Stimulated activated naive CD4-positive, alpha-beta T cell (primary cell): ENCODE measurements at regions not wholly inside any gene's neighbourhood (a gene's known extent, or its start where the extent isn't known, plus 50 kb on each side); places are given as distances from the start of the nearest gene placed in this dataset.

Source experiments
- DNase-seq, 6 experiments: peaks; one replicate each; lab custom pipeline; 2025; lab: John Stamatoyannopoulos, UW

DNA sequence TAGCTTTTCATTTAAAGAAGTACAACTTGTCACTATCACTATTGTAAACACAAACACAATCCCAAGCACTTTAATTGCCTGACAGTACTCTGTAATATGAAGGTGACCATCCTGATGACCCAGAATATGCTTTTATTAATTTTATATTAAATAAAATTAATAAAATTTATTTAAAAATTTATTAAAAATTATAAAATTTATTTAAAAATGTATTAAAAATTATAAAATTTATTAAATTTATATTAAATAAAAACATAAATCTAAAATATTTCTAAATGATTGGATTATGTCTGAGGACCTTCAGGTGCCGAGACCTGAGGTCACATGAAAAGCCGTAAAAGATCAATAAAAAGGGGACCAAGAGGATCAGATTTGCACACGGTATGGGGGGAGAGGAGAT, 229.8 kb upstream of the KIRREL3 start:
- DNase-seq = no peak

- no peak for DNase-seq
These were observed 226.4 kb upstream of the KIRREL3 start for GRCh38 chr11:127226949-127227348.

DNA sequence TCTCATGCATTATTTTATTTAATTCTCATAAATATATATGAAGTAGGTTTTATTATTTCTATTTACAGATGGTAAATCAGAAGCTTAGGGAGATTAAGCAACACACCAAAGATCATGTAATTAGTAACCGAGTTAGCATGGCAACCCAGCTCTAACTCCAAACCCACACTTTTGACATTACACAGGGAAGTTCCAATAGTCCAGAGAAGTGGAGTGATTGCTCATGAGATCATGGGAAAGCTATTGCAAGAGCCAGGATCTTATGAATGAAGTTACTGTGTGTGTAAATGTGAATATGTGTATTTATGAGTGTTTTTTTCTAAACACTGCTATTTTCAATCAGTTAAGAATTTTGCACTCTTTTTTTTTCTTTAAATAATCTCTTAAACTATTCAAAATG, 225.8 kb upstream of the KIRREL3 start:
- DNase-seq = no peak

GRCh38 chr11:127225619-127226018, 225.0 kb upstream of the KIRREL3 start:
- no peak for DNase-seq

- no peak for DNase-seq
These were observed 223.7 kb upstream of the KIRREL3 start for GRCh38 chr11:127224276-127224675.

GRCh38 chr11:127223633-127224032, 223.1 kb upstream of the KIRREL3 start:
- DNase-seq = no peak

GRCh38 chr11:127223026-127223425, 222.5 kb upstream of the KIRREL3 start:
- no peak for DNase-seq

DNA sequence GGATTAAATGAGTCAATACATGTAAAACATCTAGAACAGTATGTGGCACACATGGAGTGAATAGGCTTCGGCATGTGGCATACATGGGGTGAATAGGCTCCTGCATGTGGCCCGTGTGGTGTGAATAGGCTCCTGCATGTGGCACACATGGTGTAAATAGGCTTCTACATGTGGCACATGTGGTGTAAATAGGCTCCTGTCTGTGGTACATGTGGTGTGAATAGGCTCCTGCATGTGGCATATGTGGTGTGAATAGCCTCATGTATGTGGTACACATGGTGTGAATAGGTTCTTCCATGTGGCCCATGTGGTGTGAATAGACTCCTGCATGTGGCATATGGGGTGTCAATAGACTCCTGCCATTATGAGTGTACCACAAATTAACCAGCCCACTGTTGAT, 219.1 kb upstream of the KIRREL3 start:
- DNase-seq = no peak

DNA sequence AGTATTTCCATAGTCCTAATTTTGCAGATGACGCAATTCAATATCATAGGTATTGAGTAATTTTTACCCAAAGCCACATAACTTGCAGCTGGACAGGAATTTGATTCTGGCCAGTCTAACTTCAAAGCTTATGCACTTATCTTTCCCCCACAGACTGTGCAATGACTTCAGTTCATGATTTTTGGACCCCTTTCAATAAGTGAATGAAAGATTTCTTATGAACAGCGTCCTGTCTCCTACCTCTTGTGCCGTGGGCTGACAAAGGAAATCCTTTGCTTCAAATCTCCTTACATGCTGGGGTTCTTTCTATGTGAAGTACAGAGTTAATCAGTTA, 217.7 kb upstream of the KIRREL3 start:
- DNase-seq = no peak

DNA sequence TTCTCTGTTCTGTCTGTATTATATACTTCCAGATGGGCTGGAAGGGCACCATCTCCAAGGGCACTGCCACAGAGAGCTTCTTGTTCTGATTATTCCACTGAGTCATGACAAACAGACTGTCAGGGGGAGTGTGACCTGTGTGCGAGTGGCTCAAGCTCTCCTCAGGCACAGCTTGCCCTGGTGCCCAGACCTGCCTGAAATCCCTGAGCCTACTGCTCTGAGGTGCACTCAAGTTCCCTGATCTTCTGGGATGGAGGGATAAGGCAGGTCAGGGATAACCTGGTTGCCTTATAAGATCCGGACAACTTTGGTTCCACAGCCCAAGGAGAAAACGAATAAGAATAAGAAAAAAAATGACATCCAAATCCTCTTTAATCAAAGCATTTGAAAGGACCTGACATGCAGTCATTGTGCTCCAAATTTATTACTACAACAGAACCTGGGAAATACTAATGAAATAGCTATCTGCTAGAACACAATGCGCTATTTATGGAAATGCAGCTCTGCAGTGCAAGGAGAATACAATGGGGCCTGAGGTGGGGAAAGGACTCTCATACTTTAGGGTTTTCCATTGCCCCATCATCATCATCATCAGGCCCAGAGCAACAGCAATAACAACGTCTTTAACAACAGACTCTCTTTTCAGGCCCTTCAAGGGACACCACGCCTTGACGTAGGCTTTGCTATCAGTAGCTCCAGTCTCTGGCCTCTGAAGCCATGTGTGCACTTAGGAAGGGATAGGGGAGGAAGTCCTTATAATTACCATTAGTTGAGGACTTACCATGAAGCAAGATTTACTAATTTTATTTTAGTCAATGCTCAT, 217.1 kb upstream of the KIRREL3 start:
- no peak for DNase-seq

DNA sequence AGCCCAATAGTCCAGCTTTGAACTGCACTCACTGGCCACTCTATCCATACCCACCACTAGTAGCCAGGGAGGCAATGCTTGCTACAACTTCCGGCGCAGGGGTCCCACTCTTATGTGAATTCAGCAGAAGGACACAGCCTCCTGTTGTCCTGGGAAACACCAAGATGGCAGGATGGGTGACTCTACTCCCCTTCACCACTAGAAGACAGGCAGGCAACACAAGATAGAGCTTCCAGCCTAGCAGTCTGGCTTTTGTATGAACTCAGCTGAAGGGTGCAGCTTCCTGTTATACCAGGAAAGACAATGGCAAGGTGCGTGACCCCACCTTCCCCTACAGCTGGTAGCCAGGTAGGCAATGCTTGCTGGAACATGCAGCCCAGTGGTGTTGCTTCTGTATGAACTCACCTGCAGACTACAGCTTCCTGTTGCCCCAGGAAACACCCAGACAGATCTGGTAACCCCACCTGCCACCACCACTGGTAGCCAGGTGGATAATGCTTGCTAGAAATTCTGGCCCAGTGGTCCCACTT, 205.2 kb upstream of the KIRREL3 start:
- DNase-seq = no peak

DNA sequence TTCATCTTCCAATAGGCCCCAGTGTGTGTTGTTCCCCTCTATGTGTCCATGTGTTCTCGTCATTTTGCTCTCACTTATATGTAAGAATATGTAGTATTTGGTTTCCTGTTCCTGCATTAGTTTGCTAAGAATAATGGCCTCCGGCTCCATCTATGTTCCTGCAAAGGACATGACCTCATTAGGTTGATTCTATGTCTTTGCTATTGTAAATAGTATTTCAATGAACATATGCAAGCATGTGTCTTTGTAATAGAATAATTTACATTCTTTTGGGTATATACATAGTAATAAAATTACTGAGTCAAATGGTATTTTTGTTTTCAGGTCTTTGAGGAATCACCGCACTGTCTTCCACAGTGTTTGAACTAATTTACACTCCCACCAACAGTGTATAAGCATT, 202.9 kb upstream of the KIRREL3 start:
- DNase-seq = no peak

GRCh38 chr11:127202105-127202504, 201.5 kb upstream of the KIRREL3 start:
- no peak for DNase-seq

- DNase-seq = no peak
These were observed 198.8 kb upstream of the KIRREL3 start for GRCh38 chr11:127199306-127199801.

- no peak for DNase-seq
These were observed 195.0 kb upstream of the KIRREL3 start for GRCh38 chr11:127195501-127196120.

- DNase-seq = no peak
These were observed 194.0 kb upstream of the KIRREL3 start for GRCh38 chr11:127194521-127194920.

GRCh38 chr11:127193950-127194349, 193.4 kb upstream of the KIRREL3 start:
- DNase-seq = no peak

GRCh38 chr11:127191689-127192088, 191.1 kb upstream of the KIRREL3 start:
- no peak for DNase-seq

GRCh38 chr11:127191261-127191660, 190.7 kb upstream of the KIRREL3 start:
- DNase-seq = no peak

DNA sequence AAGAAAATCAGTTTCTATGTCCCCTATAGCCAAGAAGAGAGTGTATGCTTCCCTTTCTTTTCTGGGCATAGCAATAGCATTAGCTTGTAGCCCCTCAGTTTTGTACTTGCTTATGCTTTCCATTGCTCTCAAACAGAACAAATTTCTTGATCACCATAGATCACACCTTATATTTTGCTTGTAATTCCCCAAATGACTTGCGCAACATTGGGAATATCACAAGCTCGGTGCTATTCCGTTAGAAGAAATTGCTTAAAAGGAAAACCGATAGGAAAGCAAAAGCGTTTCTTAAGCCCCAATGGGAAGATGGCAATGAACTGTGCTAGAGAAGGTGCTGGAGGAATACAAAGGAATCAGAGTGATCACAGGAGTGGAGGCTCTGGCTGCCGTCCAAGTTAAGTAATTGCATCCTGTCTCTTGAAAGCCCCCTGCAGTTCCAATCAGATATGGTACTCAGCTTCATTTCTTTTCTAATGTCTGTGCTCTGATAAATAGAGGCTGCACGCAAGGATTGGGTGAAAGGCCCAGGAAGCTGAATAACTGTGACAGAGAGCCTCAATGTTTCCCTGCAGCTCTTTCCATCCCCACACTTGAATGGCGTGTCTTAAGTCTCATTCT, 182.1 kb upstream of the KIRREL3 start:
- DNase-seq = no peak

- DNase-seq = no peak
These were observed 156.7 kb upstream of the KIRREL3 start for GRCh38 chr11:127157225-127157624.

DNA sequence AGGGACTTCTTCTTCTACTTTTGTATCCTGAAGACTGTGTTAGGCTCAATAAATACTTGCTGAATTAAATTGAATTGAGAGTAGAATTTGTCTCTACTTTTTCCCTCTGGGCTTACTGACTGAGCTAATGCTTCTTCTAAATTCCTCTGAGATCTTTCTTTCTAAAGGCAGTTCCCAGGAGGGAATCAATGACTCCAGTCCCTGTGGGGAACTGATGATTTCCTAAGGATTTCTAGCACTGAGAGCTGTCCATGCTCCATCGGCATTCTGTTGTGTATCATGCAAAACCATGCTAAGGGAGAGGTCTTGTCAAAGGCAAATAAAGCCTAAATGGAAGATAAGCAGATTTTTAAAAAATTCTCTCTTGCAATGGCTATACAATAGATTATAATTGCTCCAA, 148.8 kb upstream of the KIRREL3 start:
- DNase-seq = no peak

- no peak for DNase-seq
These were observed 142.7 kb upstream of the KIRREL3 start for GRCh38 chr11:127143251-127143650.
